Stimulated activated CD8-positive, alpha-beta memory T cell treated with anti-CD3 and anti-CD28 coated beads, Interleukin-15, amount 100 ng/mL, for 24 hours (primary cell): ENCODE measurements at regions not wholly inside any gene's neighbourhood (a gene's known extent, or its start where the extent isn't known, plus 50 kb on each side); places are given as distances from the start of the nearest gene placed in this dataset.

Source experiments
- DNase-seq: peaks from one replicate; pipeline ENCODE4 v3.0.0-alpha.2; 2020; ENCODE audit warnings: low read depth

- DNase-seq: no peak
Observed at GRCh38 chr5:89301321-89302025, 418.5 kb upstream of the MEF2C start.

GRCh38 chr5:89300426-89300970 is 417.5 kb upstream of the MEF2C start:
- DNase-seq: no peak

GRCh38 chr5:89299998-89300397 is 417.0 kb upstream of the MEF2C start:
- DNase-seq: no peak

GRCh38 chr5:89297066-89297465 is 414.1 kb upstream of the MEF2C start:
- DNase-seq: no peak

- no peak for DNase-seq
Observed at GRCh38 chr5:89293810-89294209, 410.8 kb upstream of the MEF2C start.

- no peak for DNase-seq
Observed at GRCh38 chr5:89292487-89292886, 409.5 kb upstream of the MEF2C start.

GRCh38 chr5:89289604-89290003 is 406.6 kb upstream of the MEF2C start:
- no peak for DNase-seq

GRCh38 chr5:89287964-89288363 is 405.0 kb upstream of the MEF2C start:
- no peak for DNase-seq

GRCh38 chr5:89286320-89286719 is 403.3 kb upstream of the MEF2C start:
- DNase-seq: no peak

- DNase-seq: no peak
Observed at GRCh38 chr5:89283728-89284493, 400.9 kb upstream of the MEF2C start.

- DNase-seq: no peak
Observed at GRCh38 chr5:89282554-89283510, 399.8 kb upstream of the MEF2C start.

GRCh38 chr5:89281766-89282553 is 399.0 kb upstream of the MEF2C start:
- DNase-seq: no peak

GRCh38 chr5:89281211-89281610 is 398.2 kb upstream of the MEF2C start:
- DNase-seq: no peak

- DNase-seq: no peak
Observed at GRCh38 chr5:89280103-89281037, 397.4 kb upstream of the MEF2C start.

- no peak for DNase-seq
Observed at GRCh38 chr5:89279391-89280036, 396.5 kb upstream of the MEF2C start.

GRCh38 chr5:89277816-89278215 is 394.8 kb upstream of the MEF2C start:
- no peak for DNase-seq

GRCh38 chr5:89276566-89277305 is 393.8 kb upstream of the MEF2C start:
- DNase-seq: no peak

- DNase-seq: no peak
Observed at GRCh38 chr5:89275066-89275855, 392.3 kb upstream of the MEF2C start.
